PC-3 (cell line): ENCODE measurements at regions not wholly inside any gene's neighbourhood (a gene's known extent, or its start where the extent isn't known, plus 50 kb on each side); places are given as distances from the start of the nearest gene placed in this dataset.

ENCODE experiments used
- ATAC-seq: fragments of 200-7000 bp; cut with Tn5 transposase; 2 replicates; pipeline ENCODE4 v1.9.1; 2020; ENCODE audit warnings: mild to moderate bottlenecking, moderate library complexity
- BruUV-seq: library from RNA; stranded (reverse); fragments of 400-500 nt; replicated peaks from 2 replicates; lab custom pipeline; 2021; lab: Mats Ljungman, UMichigan
- CTCF ChIA-PET: fragments of 300-600 bp; sonication (Branson Sonifier 250); formaldehyde crosslinking; loops from one replicate; lab custom pipeline; 2022; ENCODE audit warnings: antibody characterized with exemption; lab: Charles Lee
- POLR2A ChIA-PET: fragments of 300-600 bp; sonication (Branson Sonifier 250); formaldehyde crosslinking; loops from one replicate; lab custom pipeline; 2022; ENCODE audit warnings: antibody characterized with exemption; ENCODE audit not compliant: unreplicated experiment; lab: Charles Lee
- DNase-seq: peaks from one replicate; pipeline ENCODE4 v3.0.0-alpha.2; 2015
- H2AFZ ChIP-seq: fragments of 300-600 bp; sonication (generic); 2 replicates; pipeline ENCODE4 v1.6.0; 2016; ENCODE audit warnings: antibody characterized with exemption, low read length
- H3F3A ChIP-seq: fragments of 300-600 bp; sonication (generic); one replicate; pipeline ENCODE4 v1.6.0; 2017; ENCODE audit warnings: antibody characterized with exemption, low read length, control low read depth, mild to moderate bottlenecking; ENCODE audit not compliant: unreplicated experiment
- H3K27ac ChIP-seq: fragments of 300-600 bp; sonication (generic); 2 replicates; pipeline ENCODE4 v1.5.1; 2016; ENCODE audit warnings: mild to moderate bottlenecking, low read length
- H3K27me3 ChIP-seq: fragments of 300-600 bp; sonication (generic); 2 replicates; pipeline ENCODE4 v1.6.1; 2016; ENCODE audit warnings: low read length, mixed read lengths
- H3K36me3 ChIP-seq: fragments of 300-600 bp; sonication (generic); 2 replicates; pipeline ENCODE4 v1.6.1; 2016; ENCODE audit warnings: low read depth, mixed run types, low read length, mixed read lengths
- H3K4me1 ChIP-seq: fragments of 300-600 bp; sonication (generic); 2 replicates; pipeline ENCODE4 v1.5.1; 2016; ENCODE audit warnings: low read length; ENCODE audit not compliant: insufficient read depth
- H3K4me2 ChIP-seq: fragments of 300-600 bp; sonication (generic); 2 replicates; pipeline ENCODE4 v1.6.0; 2016; ENCODE audit warnings: low read length
- H3K4me3 ChIP-seq: fragments of 300-600 bp; sonication (generic); 2 replicates; pipeline ENCODE4 v1.5.1; 2016; ENCODE audit warnings: mild to moderate bottlenecking, low read length, mixed read lengths
- H3K79me2 ChIP-seq: fragments of 300-600 bp; sonication (generic); 2 replicates; pipeline ENCODE4 v1.6.1; 2017; ENCODE audit warnings: low read length, mixed read lengths
- H3K9ac ChIP-seq: fragments of 300-600 bp; sonication (generic); 2 replicates; pipeline ENCODE4 v1.6.0; 2016; ENCODE audit warnings: mild to moderate bottlenecking, low read length
- H3K9me2 ChIP-seq: fragments of 300-600 bp; sonication (generic); replicated peaks from 2 replicates; pipeline ENCODE4 v1.6.1; 2016; ENCODE audit warnings: mixed run types, low read length, mixed read lengths
- H3K9me3 ChIP-seq: fragments of 300-600 bp; sonication (generic); 2 replicates; pipeline ENCODE4 v1.6.1; 2016; ENCODE audit warnings: low read length, mixed read lengths
- H4K20me1 ChIP-seq: fragments of 300-600 bp; sonication (generic); 2 replicates; pipeline ENCODE4 v1.6.1; 2016; ENCODE audit warnings: low read length, mixed read lengths
- CTCF ChIP-seq: fragments of 300-600 bp; sonication (generic); conservative IDR thresholded peaks from 2 replicates; pipeline ENCODE4 v1.5.1; 2017; ENCODE audit warnings: antibody characterized with exemption, low read depth, mild to moderate bottlenecking, low read length
- EZH2 ChIP-seq: fragments of 300-600 bp; sonication (generic); IDR thresholded peaks from one replicate; pipeline ENCODE4 v1.6.1; 2017; ENCODE audit warnings: antibody characterized with exemption, mild to moderate bottlenecking, low read length; ENCODE audit not compliant: unreplicated experiment
- EZH2phosphoT487 ChIP-seq: fragments of 300-600 bp; sonication (generic); IDR thresholded peaks from 2 replicates; pipeline ENCODE4 v1.6.1; 2018; ENCODE audit warnings: mild to moderate bottlenecking, antibody characterized with exemption, low read length, borderline replicate concordance
- intact Hi-C: fragments of 100-400 bp; cut with micrococcal nuclease; formaldehyde crosslinking; loops from 2 replicates; pipeline ENCODE4 v1.9.0; 2023

GRCh38 chr1:65525266-65526048, 105.0 kb downstream of the LEPR start:
- no peak overlapping the region for H3K4me3 ChIP-seq
- peaks cover 82% of the 10 kb centered on the region for H3K27me3 ChIP-seq
- intact Hi-C loops: no loop called here
- no peaks in the 10 kb centered on the region for H3F3A ChIP-seq
- no peak overlapping the region for H2AFZ ChIP-seq
- no peak overlapping the region for H3K9ac ChIP-seq
- no peaks in the 10 kb centered on the region for H3K36me3 ChIP-seq
- ATAC-seq: no peak
- H3K79me2 ChIP-seq: no peaks in the 10 kb centered on the region
- no peak overlapping the region for H3K4me2 ChIP-seq
- ChIA-PET CTCF (no interaction called here), POLR2A (no interaction called here)
- H3K27ac ChIP-seq: no peak overlapping the region
- DNase-seq: no peak
- TF ChIP-seq CTCF (no peak), EZH2 (peak; percentile 36), EZH2phosphoT487 (0 out of 2 replicates have a peak, but pooled peaks have one; percentile 30)
- no peaks in the 10 kb centered on the region for H3K9me2 ChIP-seq
- H3K4me1 ChIP-seq: no peaks in the 10 kb centered on the region
- no TSS peak for BruUV-seq
- no peaks in the 10 kb centered on the region for H4K20me1 ChIP-seq
- no peaks in the 10 kb centered on the region for H3K9me3 ChIP-seq

- CTCF ChIA-PET: no interaction called here
- ATAC-seq: no peak
These were observed 105.6 kb downstream of the LEPR start for GRCh38 chr1:65526049-65526556.

GRCh38 chr1:65527190-65527589, 106.7 kb downstream of the LEPR start:
- intact Hi-C loops: no loop called here
- H3K9me3 ChIP-seq: no peaks in the 10 kb centered on the region
- no peaks in the 10 kb centered on the region for H3K79me2 ChIP-seq
- H3K4me3 ChIP-seq: no peak overlapping the region
- ATAC-seq (no peak; the same call in 1 of the 2 replicates), DNase-seq (peak; percentile 23)
- no peak overlapping the region for H3K4me2 ChIP-seq
- no peaks in the 10 kb centered on the region for H3K4me1 ChIP-seq
- BruUV-seq: no TSS peak
- POLR2A ChIA-PET: interaction anchor here (0.6 kb wide), 1 partner anchor 47 kb away, joined by 4 read pairs; no protein-coding TSS in a partner anchor
- CTCF ChIA-PET: no interaction called here
- TF ChIP-seq EZH2 (no peak), EZH2phosphoT487 (no peak), CTCF (no peak)
- no peaks in the 10 kb centered on the region for H3F3A ChIP-seq
- no peak overlapping the region for H3K9ac ChIP-seq
- no peak overlapping the region for H2AFZ ChIP-seq
- peaks cover 88% of the 10 kb centered on the region for H3K27me3 ChIP-seq
- H3K9me2 ChIP-seq: no peaks in the 10 kb centered on the region
- H3K36me3 ChIP-seq: no peaks in the 10 kb centered on the region
- no peak overlapping the region for H3K27ac ChIP-seq
- H4K20me1 ChIP-seq: no peaks in the 10 kb centered on the region

More at GRCh38 chr1:65526049-65526556, 105.6 kb downstream of the LEPR start:
- no peak overlapping the region for H2AFZ ChIP-seq
- no peak for DNase-seq
- H3K79me2 ChIP-seq: no peaks in the 10 kb centered on the region
- H3K27me3 ChIP-seq: peaks cover 87% of the 10 kb centered on the region
- no peak overlapping the region for H3K27ac ChIP-seq
- no peaks in the 10 kb centered on the region for H3K9me3 ChIP-seq
- H3K4me1 ChIP-seq: no peaks in the 10 kb centered on the region
- no peaks in the 10 kb centered on the region for H4K20me1 ChIP-seq
- no peak overlapping the region for H3K9ac ChIP-seq
- no peaks in the 10 kb centered on the region for H3F3A ChIP-seq
- H3K4me2 ChIP-seq: no peak overlapping the region
- POLR2A ChIA-PET: no interaction called here
- no peaks in the 10 kb centered on the region for H3K36me3 ChIP-seq
- H3K9me2 ChIP-seq: no peaks in the 10 kb centered on the region
- no peak for TF ChIP-seq EZH2phosphoT487
- peak; percentile 2 for TF ChIP-seq EZH2
- intact Hi-C loops: no loop called here
- H3K4me3 ChIP-seq: no peak overlapping the region
- BruUV-seq: no TSS peak
